Heart left ventricle (tissue), 16 donors: ENCODE measurements at regions not wholly inside any gene's neighbourhood (a gene's known extent, or its start where the extent isn't known, plus 50 kb on each side); places are given as distances from the start of the nearest gene placed in this dataset.

Source experiments
- ATAC-seq, 4 donors: fragments of 200-7000 bp; cut with Tn5 transposase; one replicate each; pipeline ENCODE4 v1.9.1; 2020 to 2022; ENCODE audit warnings: moderate library complexity in 4 of 4, mild to moderate bottlenecking in 3 of 4, moderate number of reproducible peaks in 1 of 4
- DNase-seq, 5 donors: peaks; one replicate each; pipeline ENCODE4 v3.0.0-alpha.2; 2020
- H3K27ac ChIP-seq, 12 donors: fragments of 200-600 bp; sonication (generic) in 4 of 12; one replicate each; pipeline versions ENCODE4 v1.5.0 to v1.8.0; 2016 to 2022; ENCODE audit warnings: mild to moderate bottlenecking in 2 of 12
- H3K27me3 ChIP-seq, 9 donors: fragments of 200-600 bp; sonication (generic) in 2 of 9; one replicate each; pipeline versions ENCODE4 v1.5.1 to v1.8.0; 2016 to 2022; ENCODE audit warnings: mild to moderate bottlenecking in 3 of 9
- H3K36me3 ChIP-seq, 9 donors: fragments of 200-600 bp; sonication (generic) in 2 of 9; one replicate each; pipeline versions ENCODE4 v1.5.0 to v1.8.0; 2018 to 2022; ENCODE audit warnings: mild to moderate bottlenecking in 2 of 9
- H3K4me1 ChIP-seq, 12 donors: fragments of 200-600 bp; sonication (generic) in 4 of 12; one replicate each; pipeline versions ENCODE4 v1.5.0 to v1.8.0; 2016 to 2022; ENCODE audit warnings: mild to moderate bottlenecking in 3 of 12
- H3K4me3 ChIP-seq, 12 donors: fragments of 200-600 bp; sonication (generic) in 4 of 12; one replicate each; pipeline versions ENCODE4 v1.5.0 to v1.8.0; 2017 to 2022; ENCODE audit warnings: mild to moderate bottlenecking in 9 of 12, moderate library complexity in 4 of 12
- H3K9me3 ChIP-seq, 12 donors: fragments of 200-600 bp; sonication (generic) in 4 of 12; one replicate each; pipeline versions ENCODE4 v1.5.0 to v1.8.0; 2016 to 2022; ENCODE audit warnings: mild to moderate bottlenecking in 1 of 12
- POLR2A ChIP-seq, 2 donors: fragments of 450-650 bp; IDR thresholded peaks; one replicate each; pipeline ENCODE4 v1.6.1; 2017; ENCODE audit warnings: antibody characterized with exemption in 2 of 2, mild to moderate bottlenecking in 2 of 2, moderate library complexity in 2 of 2
- WGBS, 4 donors: extraction: QIAGEN DNeasy Blood & Tissue Kit in 2 of 4; methylation state at CpG; one replicate each; pipeline versions ENCODE4 v1.1.5 to v1.1.7; 2013 to 2018; 5-methylcytosine and 5-hydroxymethylcytosine counted together
- intact Hi-C, 10 donors: fragments of 100-400 bp; cut with DNase I; formaldehyde crosslinking; loops; one replicate each; pipeline versions ENCODE4 v1.11.1 to v1.14.2; 2022
- TF ChIP-seq, protein P1 (sequence below), 12 donors: fragments of 200-600 bp; sonication (generic) in 4 of 12; IDR thresholded peaks; one replicate each; pipeline versions ENCODE4 v1.5.0 to v1.8.0; 2018 to 2022; ENCODE audit warnings: antibody characterized with exemption in 12 of 12, mild to moderate bottlenecking in 5 of 12
- donor health status: ischemic (EF 13 %, LVEDD 7.1; RV severe dilation, severe dysfunction).
- donor health status: healthy with polysubstance abuse.
- donor health status: DM: no; HTN: yes; CAD: no.
- donor health status: DM: no; HTN: no; CAD: no.
- donor health status: ischemic (EF 25% LVEDD 6.9; RV normal size, moderate dysfunction).
- donor health status: ischemic (EF 25% LVEDD 5.7; RV mildly dilated, moderate dysfunction).
- donor health status: healthy.
- donor health status: DM: yes; HTN: yes; CAD: no.
- donor health status: ischemic (EF 35%, LVEDD 5.7; RV mildly dilated, moderate dysfunction).
- donor health status: nonischemic (EF 11% LVEDD 7.7; RV severe dilation, severe dysfunction).
- donor health status: DM: yes; HTN: yes; CAD: no.
- donor health status: PGD.
- donor health status: ischemic (EF 29% LVEDD 5.4; RV normal size, mild dysfunction).
- donor health status: nonischemic (EF 23%, LVEDD 6.1; RV moderate dilation, normal function).

DNA sequence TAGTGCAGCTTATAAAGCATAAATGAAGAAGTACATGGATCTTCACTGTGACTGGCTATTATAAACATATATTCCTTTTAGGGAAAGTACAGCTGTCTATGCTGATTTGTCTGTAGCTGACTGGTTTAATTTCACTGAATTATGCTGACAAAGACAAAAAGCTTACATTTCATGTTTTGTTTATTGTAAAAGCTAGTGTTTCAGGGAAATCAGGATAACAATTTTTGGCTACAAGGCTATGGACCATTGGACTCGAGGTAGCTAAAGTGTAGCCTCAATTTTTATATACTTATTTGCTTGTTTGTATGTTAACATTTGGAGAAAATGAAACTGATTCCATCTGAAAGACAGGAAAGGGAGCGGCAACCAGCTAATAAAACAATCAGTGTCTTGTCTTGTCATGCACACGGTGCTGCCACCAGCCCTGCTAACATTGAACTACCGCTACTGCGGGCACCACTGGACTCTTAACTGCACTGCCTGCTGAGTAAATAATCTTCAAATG, 480.2 kb downstream of the COL11A1 start:
- DNase-seq (no peak), ATAC-seq (no peak)
- Histone ChIP-seq H3K4me3 (no peak overlapping the region), H3K27ac (no peak overlapping the region), H3K4me1 (no peaks in the 10 kb centered on the region), H3K27me3 (no peaks in the 10 kb centered on the region), H3K36me3 (no peaks in the 10 kb centered on the region), H3K9me3 (peaks cover 0 to 4% (median 0%) of the 10 kb centered on the region in 12 donors)
- TF ChIP-seq POLR2A (IDR thresholded peaks at IDR 0.05) = no peak
- TF ChIP-seq, protein P1, sequence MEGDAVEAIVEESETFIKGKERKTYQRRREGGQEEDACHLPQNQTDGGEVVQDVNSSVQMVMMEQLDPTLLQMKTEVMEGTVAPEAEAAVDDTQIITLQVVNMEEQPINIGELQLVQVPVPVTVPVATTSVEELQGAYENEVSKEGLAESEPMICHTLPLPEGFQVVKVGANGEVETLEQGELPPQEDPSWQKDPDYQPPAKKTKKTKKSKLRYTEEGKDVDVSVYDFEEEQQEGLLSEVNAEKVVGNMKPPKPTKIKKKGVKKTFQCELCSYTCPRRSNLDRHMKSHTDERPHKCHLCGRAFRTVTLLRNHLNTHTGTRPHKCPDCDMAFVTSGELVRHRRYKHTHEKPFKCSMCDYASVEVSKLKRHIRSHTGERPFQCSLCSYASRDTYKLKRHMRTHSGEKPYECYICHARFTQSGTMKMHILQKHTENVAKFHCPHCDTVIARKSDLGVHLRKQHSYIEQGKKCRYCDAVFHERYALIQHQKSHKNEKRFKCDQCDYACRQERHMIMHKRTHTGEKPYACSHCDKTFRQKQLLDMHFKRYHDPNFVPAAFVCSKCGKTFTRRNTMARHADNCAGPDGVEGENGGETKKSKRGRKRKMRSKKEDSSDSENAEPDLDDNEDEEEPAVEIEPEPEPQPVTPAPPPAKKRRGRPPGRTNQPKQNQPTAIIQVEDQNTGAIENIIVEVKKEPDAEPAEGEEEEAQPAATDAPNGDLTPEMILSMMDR (IDR thresholded peaks at IDR 0.05) = no peak
- 61 to 74% (median 65%) methylated on average over 5 of the region's 5 CpGs for WGBS, 4 donors
- intact Hi-C loops = no loop called here

DNA sequence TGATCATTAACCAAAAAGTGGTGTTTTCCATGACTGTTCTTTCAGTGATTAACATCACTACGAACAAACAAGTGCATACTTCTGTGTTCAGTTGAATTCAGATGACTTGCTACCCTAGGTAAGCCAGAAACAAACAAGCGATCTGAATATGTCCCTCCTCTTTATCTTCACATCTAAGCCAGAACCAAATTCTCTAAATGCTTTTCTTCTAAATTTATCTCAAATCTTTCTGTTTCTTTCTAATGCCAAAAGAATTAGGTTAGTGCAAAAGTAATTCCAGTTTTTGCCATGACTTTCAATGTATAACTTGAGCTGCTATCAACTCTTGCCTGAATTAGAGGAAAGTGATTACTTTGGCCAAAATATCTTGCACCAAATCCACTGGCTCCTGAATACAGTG, 481.2 kb downstream of the COL11A1 start:
- WGBS, 4 donors = 68 to 74% (median 70%) methylated on average over 2 of the region's 2 CpGs
- no peak for ATAC-seq
- Histone ChIP-seq H3K9me3 (peaks cover 0 to 4% (median 0%) of the 10 kb centered on the region in 12 donors), H3K27me3 (no peaks in the 10 kb centered on the region), H3K36me3 (no peaks in the 10 kb centered on the region), H3K4me1 (no peaks in the 10 kb centered on the region), H3K27ac (no peak overlapping the region), H3K4me3 (no peak overlapping the region)
- DNase-seq = no peak
- TF ChIP-seq, protein P1 (IDR thresholded peaks at IDR 0.05) = no peak
- no peak for TF ChIP-seq POLR2A (IDR thresholded peaks at IDR 0.05)
- intact Hi-C loops = no loop called here

DNA sequence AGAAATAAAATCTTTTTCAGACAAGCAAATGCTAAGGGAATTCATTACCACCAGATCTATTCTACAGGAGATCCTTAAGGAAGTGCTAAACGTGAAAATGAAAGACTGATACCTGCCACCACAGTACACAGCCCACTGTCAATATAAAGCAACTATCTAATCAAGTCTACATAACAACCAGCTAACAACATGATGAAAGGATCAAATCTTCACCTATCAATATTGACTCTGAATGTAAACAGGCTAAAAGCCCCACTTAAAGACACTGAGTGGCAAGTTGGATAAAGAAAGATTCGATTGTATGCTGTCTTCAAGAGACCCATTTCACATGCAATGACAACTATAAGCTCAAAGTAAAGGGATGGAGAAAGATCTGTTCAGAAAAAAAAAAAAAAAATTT, 492.4 kb downstream of the COL11A1 start:
- Histone ChIP-seq H3K36me3 (no peaks in the 10 kb centered on the region), H3K9me3 (peaks cover 0 to 9% (median 0%) of the 10 kb centered on the region in 12 donors), H3K27ac (no peak overlapping the region), H3K4me1 (no peaks in the 10 kb centered on the region), H3K27me3 (no peaks in the 10 kb centered on the region), H3K4me3 (no peak overlapping the region)
- DNase-seq (no peak), ATAC-seq (no peak)
- no peak for TF ChIP-seq POLR2A (IDR thresholded peaks at IDR 0.05)
- TF ChIP-seq, protein P1 (IDR thresholded peaks at IDR 0.05) = no peak
- intact Hi-C loops = no loop called here
- WGBS, 4 donors = 49 to 59% (median 53%) methylated on average over 2 of the region's 2 CpGs

DNA sequence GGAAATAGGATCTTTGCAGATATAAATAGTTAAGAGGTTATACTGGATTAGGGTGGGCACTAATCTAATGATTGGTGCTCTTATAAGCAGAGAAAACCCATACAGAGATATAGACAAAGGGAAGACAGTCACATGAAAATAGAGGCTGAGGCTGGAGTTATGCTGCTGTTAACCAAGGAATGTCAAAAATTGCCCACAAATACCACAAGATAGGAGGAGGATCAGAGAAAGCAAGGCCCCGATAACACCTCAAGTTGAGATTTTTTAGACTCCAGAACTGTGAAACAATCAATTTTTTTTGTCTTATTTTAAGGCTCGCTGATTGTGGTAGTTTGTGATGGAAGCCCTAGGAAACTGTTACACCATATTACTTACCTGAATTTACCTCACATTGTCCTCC, 513.2 kb downstream of the COL11A1 start:
- H3K36me3 ChIP-seq = no peaks in the 10 kb centered on the region
- peaks cover 0 to 5% (median 0%) of the 10 kb centered on the region in 12 donors for H3K9me3 ChIP-seq
- TF ChIP-seq, protein P1 (IDR thresholded peaks at IDR 0.05) = no peak
- TF ChIP-seq POLR2A (IDR thresholded peaks at IDR 0.05) = no peak
- intact Hi-C loops = no loop called here
- no peaks in the 10 kb centered on the region for H3K27me3 ChIP-seq
- DNase-seq = no peak
- ATAC-seq = no peak
- no peak overlapping the region for H3K4me3 ChIP-seq
- no peaks in the 10 kb centered on the region for H3K4me1 ChIP-seq
- 87 to 92% (median 91%) methylated on average over 2 of the region's 2 CpGs for WGBS, 4 donors
- no peak overlapping the region for H3K27ac ChIP-seq
